ENCODE measurements at regions not wholly inside any gene's neighbourhood (a gene's known extent, or its start where the extent isn't known, plus 50 kb on each side); places are given as distances from the start of the nearest gene placed in this dataset.
"Not testable (repeated sequence)": the region's sequence is repeated elsewhere in the genome, so short reads cannot be mapped to it uniquely, and the experiment has no call there.

GRCh38 chr10:123221418-123221817 lies 67.2 kb downstream of the BUB3 start:
- no peak for DNase-seq (ENCODE audit: low read depth)

GRCh38 chr10:123222832-123223231 lies 68.6 kb downstream of the BUB3 start:
- no peak for DNase-seq (ENCODE audit: low read depth)

- DNase-seq (ENCODE audit: low read depth) = no peak
Observed at GRCh38 chr10:123227706-123228105, 73.5 kb downstream of the BUB3 start.

GRCh38 chr10:123229927-123230630 lies 75.9 kb downstream of the BUB3 start:
- peak; percentile 52 for DNase-seq (ENCODE audit: low read depth)

GRCh38 chr10:123232879-123233278 lies 78.7 kb downstream of the BUB3 start:
- DNase-seq (ENCODE audit: low read depth) = not testable (repeated sequence)

GRCh38 chr10:123235014-123235413 lies 80.8 kb downstream of the BUB3 start:
- DNase-seq (ENCODE audit: low read depth) = not testable (repeated sequence)

- DNase-seq (ENCODE audit: low read depth) = no peak
Observed at GRCh38 chr10:123236126-123236525, 81.9 kb downstream of the BUB3 start.

GRCh38 chr10:123240250-123240649 lies 86.0 kb downstream of the BUB3 start:
- DNase-seq (ENCODE audit: low read depth) = no peak

- DNase-seq (ENCODE audit: low read depth) = no peak
Observed at GRCh38 chr10:123240776-123241175, 86.6 kb downstream of the BUB3 start.

- peak; percentile 8 for DNase-seq (ENCODE audit: low read depth)
Observed at GRCh38 chr10:123241391-123242141, 87.4 kb downstream of the BUB3 start.

GRCh38 chr10:123244747-123245146 lies 90.5 kb downstream of the BUB3 start:
- no peak for DNase-seq (ENCODE audit: low read depth)

GRCh38 chr10:123245264-123245663 lies 91.1 kb downstream of the BUB3 start:
- no peak for DNase-seq (ENCODE audit: low read depth)

- DNase-seq (ENCODE audit: low read depth) = no peak
Observed at GRCh38 chr10:123249894-123250293, 95.7 kb downstream of the BUB3 start.

- DNase-seq (ENCODE audit: low read depth) = no peak
Observed at GRCh38 chr10:123250640-123251039, 96.4 kb downstream of the BUB3 start.

- no peak for DNase-seq (ENCODE audit: low read depth)
Observed at GRCh38 chr10:123252779-123253178, 98.6 kb downstream of the BUB3 start.

GRCh38 chr10:123254343-123254742 lies 100.1 kb downstream of the BUB3 start:
- DNase-seq (ENCODE audit: low read depth) = not testable (repeated sequence)

GRCh38 chr10:123257904-123258456 lies 103.8 kb downstream of the BUB3 start:
- DNase-seq (ENCODE audit: low read depth) = no peak

GRCh38 chr10:123259081-123259480 lies 104.9 kb downstream of the BUB3 start:
- no peak for DNase-seq (ENCODE audit: low read depth)

- no peak for DNase-seq (ENCODE audit: low read depth)
Observed at GRCh38 chr10:123259791-123260190, 105.6 kb downstream of the BUB3 start.

- peak; percentile 20 for DNase-seq (ENCODE audit: low read depth)
Observed at GRCh38 chr10:123262456-123262855, 108.3 kb downstream of the BUB3 start.

GRCh38 chr10:123266971-123267370 lies 112.8 kb downstream of the BUB3 start:
- DNase-seq (ENCODE audit: low read depth) = no peak

- DNase-seq (ENCODE audit: low read depth) = no peak
Observed at GRCh38 chr10:123269017-123269552, 114.9 kb downstream of the BUB3 start.
